Sigmoid colon (tissue), 6 donors: ENCODE measurements at regions not wholly inside any gene's neighbourhood (a gene's known extent, or its start where the extent isn't known, plus 50 kb on each side); places are given as distances from the start of the nearest gene placed in this dataset.
A peak's percentile ranks its signal among the peaks of the same experiment; 100 is the strongest.

Source experiments
- DNase-seq: peaks from one replicate; pipeline ENCODE4 v3.0.0-alpha.2; 2019
- H3K27ac ChIP-seq, 4 donors: fragments of 200-600 bp; sonication (generic); one replicate each; pipeline ENCODE4 v1.5.1; 2016 to 2019; ENCODE audit warnings: mild to moderate bottlenecking in 1 of 4
- H3K27me3 ChIP-seq, 3 donors: fragments of 200-600 bp; sonication (generic); one replicate each; pipeline ENCODE4 v1.5.1; 2019; ENCODE audit warnings: mild to moderate bottlenecking in 1 of 3
- H3K36me3 ChIP-seq, 4 donors: fragments of 200-600 bp; sonication (generic); one replicate each; pipeline ENCODE4 v1.5.1; 2016 to 2019
- H3K4me1 ChIP-seq, 4 donors: fragments of 200-600 bp; sonication (generic); one replicate each; pipeline ENCODE4 v1.5.1; 2017 to 2019
- H3K4me3 ChIP-seq, 4 donors: fragments of 200-600 bp; sonication (generic); one replicate each; pipeline ENCODE4 v1.5.1; 2017 to 2019; ENCODE audit warnings: mild to moderate bottlenecking in 2 of 4, moderate library complexity in 1 of 4
- H3K9me3 ChIP-seq, 4 donors: fragments of 200-600 bp in 3 of 4; sonication (generic) in 3 of 4; one replicate each; pipeline versions ENCODE4 v1.5.1 to v1.6.1; 2013 to 2019
- EP300 ChIP-seq, 4 donors: sonication (generic); formaldehyde crosslinking; IDR thresholded peaks; one replicate each; pipeline ENCODE4 v1.6.1; 2017; ENCODE audit warnings: antibody characterized with exemption in 4 of 4
- POLR2A ChIP-seq, 2 donors: fragments of 450-650 bp; IDR thresholded peaks; one replicate each; pipeline ENCODE4 v1.6.1; 2016; ENCODE audit warnings: antibody characterized with exemption in 2 of 2, mild to moderate bottlenecking in 2 of 2, moderate library complexity in 2 of 2
- POLR2AphosphoS5 ChIP-seq, 4 donors: sonication (generic); formaldehyde crosslinking; IDR thresholded peaks; one replicate each; pipeline ENCODE4 v1.6.1; 2017; ENCODE audit warnings: antibody characterized with exemption in 4 of 4
- WGBS, 2 donors: extraction: QIAGEN DNeasy Blood & Tissue Kit; methylation state at CpG; one replicate each; pipeline ENCODE4 v1.1.7; 2013; 5-methylcytosine and 5-hydroxymethylcytosine counted together
- intact Hi-C: fragments of 100-400 bp; cut with DNase I; formaldehyde crosslinking; loops from one replicate; pipeline ENCODE4 v1.15.1; 2023
- TF ChIP-seq, protein P1 (sequence below), 4 experiments: fragments of 450-650 bp in 3 of 4; fragments of 200-600 bp in 1 of 4; IDR thresholded peaks; one replicate each; pipeline ENCODE4 v1.5.1; 2016 to 2019; ENCODE audit warnings: antibody characterized with exemption in 4 of 4, mild to moderate bottlenecking in 3 of 4, moderate library complexity in 2 of 4
- donor health status: healthy with polysubstance abuse.
- donor health status: healthy.

DNA sequence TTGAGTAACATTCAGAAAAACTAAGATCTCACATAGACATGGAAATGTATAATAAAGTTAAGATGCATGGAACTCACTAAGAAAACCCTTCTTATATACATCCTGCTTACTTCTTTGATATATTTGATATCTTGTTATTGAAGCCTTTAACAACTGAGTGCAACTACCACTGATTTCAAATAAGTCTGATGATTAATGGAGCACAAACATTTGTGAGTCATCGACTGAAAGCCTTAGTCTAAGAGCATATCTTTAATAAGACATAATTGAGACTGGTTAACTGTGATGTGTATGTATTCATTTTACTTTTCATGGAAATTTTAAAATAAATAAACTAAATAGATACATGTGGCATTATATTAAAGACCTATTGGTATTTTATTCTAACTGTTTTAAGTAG lies 740.5 kb downstream of the EPHA3 start:
- Histone ChIP-seq H3K36me3 (no peaks in the 10 kb centered on the region), H3K27ac (no peak overlapping the region), H3K27me3 (no peaks in the 10 kb centered on the region), H3K9me3 (no peaks in the 10 kb centered on the region), H3K4me1 (no peaks in the 10 kb centered on the region), H3K4me3 (no peak overlapping the region)
- intact Hi-C loops: no loop called here
- DNase-seq: no peak
- 77 to 84% methylated on average over 1 of the region's 1 CpG for WGBS, 2 donors
- TF ChIP-seq POLR2AphosphoS5 (IDR thresholded peaks at IDR 0.05) (no peak), EP300 (IDR thresholded peaks at IDR 0.05) (no peak), POLR2A (IDR thresholded peaks at IDR 0.05) (no peak)
- TF ChIP-seq, protein P1, sequence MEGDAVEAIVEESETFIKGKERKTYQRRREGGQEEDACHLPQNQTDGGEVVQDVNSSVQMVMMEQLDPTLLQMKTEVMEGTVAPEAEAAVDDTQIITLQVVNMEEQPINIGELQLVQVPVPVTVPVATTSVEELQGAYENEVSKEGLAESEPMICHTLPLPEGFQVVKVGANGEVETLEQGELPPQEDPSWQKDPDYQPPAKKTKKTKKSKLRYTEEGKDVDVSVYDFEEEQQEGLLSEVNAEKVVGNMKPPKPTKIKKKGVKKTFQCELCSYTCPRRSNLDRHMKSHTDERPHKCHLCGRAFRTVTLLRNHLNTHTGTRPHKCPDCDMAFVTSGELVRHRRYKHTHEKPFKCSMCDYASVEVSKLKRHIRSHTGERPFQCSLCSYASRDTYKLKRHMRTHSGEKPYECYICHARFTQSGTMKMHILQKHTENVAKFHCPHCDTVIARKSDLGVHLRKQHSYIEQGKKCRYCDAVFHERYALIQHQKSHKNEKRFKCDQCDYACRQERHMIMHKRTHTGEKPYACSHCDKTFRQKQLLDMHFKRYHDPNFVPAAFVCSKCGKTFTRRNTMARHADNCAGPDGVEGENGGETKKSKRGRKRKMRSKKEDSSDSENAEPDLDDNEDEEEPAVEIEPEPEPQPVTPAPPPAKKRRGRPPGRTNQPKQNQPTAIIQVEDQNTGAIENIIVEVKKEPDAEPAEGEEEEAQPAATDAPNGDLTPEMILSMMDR (IDR thresholded peaks at IDR 0.05): no peak

DNA sequence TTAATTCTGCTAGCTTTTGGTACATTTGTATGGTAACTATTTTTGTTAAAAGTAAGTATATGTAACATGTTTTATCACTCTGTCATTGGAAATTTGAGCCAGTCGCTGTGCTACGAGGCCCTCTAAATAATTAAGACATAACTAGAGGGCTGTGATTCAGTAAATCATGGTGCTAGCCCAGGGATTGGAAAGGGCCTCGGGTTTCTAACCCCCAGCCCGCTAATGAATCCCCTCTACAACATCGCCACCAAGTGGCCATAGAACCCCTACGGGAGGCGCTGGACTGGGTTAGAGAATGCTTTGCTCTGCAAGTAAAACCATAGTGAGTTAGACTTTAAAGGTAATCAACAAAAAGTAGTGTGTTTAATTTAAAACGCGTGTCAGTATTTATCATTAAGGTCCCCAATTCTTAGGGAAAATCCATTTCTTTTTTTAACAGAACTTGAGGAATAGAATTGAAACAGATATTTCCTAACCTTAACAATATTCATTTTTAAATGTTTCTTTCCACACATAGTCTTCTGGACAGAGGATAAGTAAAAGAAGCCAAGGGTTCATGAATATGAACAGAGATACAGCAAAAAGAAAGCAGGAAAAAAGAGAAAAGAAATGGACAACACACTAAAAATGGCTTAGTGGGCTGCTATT lies 744.7 kb downstream of the EPHA3 start:
- no peak overlapping the region for H3K4me3 ChIP-seq
- WGBS, 2 donors: 28 to 30% methylated on average over 9 of the region's 9 CpGs
- no peaks in the 10 kb centered on the region for H3K4me1 ChIP-seq
- intact Hi-C loops: no loop called here
- H3K9me3 ChIP-seq: no peaks in the 10 kb centered on the region
- TF ChIP-seq, protein P1 (IDR thresholded peaks at IDR 0.05): peak in 1 of 4 experiments; percentile 17
- TF ChIP-seq POLR2AphosphoS5 (IDR thresholded peaks at IDR 0.05): no peak
- DNase-seq: no peak
- no peaks in the 10 kb centered on the region for H3K27me3 ChIP-seq
- H3K27ac ChIP-seq: no peak overlapping the region
- no peaks in the 10 kb centered on the region for H3K36me3 ChIP-seq

DNA sequence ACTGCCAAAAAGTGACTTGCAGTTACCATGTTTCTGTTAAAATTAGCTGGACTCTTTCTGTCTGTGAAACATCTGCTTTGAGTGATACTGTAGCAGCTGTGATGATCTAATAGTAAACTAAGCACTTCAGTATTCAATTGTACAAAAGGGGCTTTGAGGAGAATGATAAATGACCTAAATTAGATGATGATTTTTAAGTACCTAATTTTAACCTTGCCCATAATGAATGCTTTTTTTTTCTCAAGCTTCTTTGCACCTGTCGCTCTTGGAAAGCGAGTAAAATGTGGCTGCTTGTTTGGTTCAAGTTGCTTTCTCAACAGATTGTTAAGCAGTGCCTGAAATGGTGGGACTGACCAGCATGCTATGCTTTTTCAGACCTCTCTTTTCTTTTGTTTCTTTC lies 752.3 kb downstream of the EPHA3 start:
- 87 to 88% methylated on average over 2 of the region's 2 CpGs for WGBS, 2 donors
- no peaks in the 10 kb centered on the region for H3K27me3 ChIP-seq
- no peak for DNase-seq
- H3K36me3 ChIP-seq: no peaks in the 10 kb centered on the region
- intact Hi-C loops: no loop called here
- no peaks in the 10 kb centered on the region for H3K4me1 ChIP-seq
- no peaks in the 10 kb centered on the region for H3K9me3 ChIP-seq
- TF ChIP-seq POLR2A (IDR thresholded peaks at IDR 0.05) (no peak), POLR2AphosphoS5 (IDR thresholded peaks at IDR 0.05) (no peak), EP300 (IDR thresholded peaks at IDR 0.05) (no peak)
- TF ChIP-seq, protein P1 (IDR thresholded peaks at IDR 0.05): no peak
- H3K27ac ChIP-seq: no peak overlapping the region
- H3K4me3 ChIP-seq: no peak overlapping the region

DNA sequence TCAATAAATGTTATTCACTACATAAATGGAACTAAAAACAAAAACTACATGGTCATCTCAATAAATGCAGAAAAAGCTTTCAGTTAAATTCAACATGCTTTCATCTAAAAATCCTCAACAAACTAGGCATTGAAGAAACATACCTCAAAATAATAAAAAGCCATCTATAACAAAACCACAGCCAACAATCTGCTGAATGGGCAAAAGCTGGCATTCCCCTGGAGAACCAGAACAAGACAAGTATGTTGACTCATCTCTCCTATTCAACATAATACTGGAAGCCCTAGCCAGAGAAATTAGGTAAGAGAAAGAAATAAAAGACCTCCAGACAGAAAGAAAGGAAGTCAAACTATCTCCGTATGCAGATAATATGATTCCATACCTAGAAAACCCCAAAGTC lies 759.9 kb downstream of the EPHA3 start:
- no peaks in the 10 kb centered on the region for H3K4me1 ChIP-seq
- H3K9me3 ChIP-seq: no peaks in the 10 kb centered on the region
- H3K27ac ChIP-seq: no peak overlapping the region
- TF ChIP-seq, protein P1 (IDR thresholded peaks at IDR 0.05): no peak
- TF ChIP-seq POLR2A (IDR thresholded peaks at IDR 0.05): no peak
- no peak for TF ChIP-seq EP300 (IDR thresholded peaks at IDR 0.05)
- no peak for TF ChIP-seq POLR2AphosphoS5 (IDR thresholded peaks at IDR 0.05)
- no peaks in the 10 kb centered on the region for H3K27me3 ChIP-seq
- DNase-seq: no peak
- 90 to 91% methylated on average over 1 of the region's 1 CpG for WGBS, 2 donors
- intact Hi-C loops: no loop called here
- no peaks in the 10 kb centered on the region for H3K36me3 ChIP-seq
- H3K4me3 ChIP-seq: no peak overlapping the region

DNA sequence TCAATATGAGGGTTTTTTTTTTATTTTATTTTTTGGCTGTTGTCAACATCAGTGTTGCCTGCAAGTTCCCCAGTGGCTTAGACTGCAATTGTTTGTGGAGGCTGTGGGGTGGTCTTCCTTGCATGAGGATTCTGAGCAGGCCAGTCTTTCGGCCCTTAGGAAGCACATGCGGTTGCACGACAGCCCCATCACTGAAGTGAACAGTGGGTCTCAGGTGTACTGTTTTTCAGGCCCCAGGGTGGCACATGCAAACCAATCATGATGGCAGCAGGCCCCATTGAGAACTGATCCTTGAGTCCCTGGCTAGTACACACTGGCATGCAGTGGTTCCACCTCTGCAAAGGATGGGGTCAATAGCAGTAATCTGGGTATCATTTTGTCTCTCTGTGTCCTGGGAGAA lies 768.7 kb downstream of the EPHA3 start:
- 94 to 95% methylated on average over 3 of the region's 3 CpGs for WGBS, 2 donors
- no peak overlapping the region for H3K4me3 ChIP-seq
- H3K9me3 ChIP-seq: no peaks in the 10 kb centered on the region
- no peak overlapping the region for H3K27ac ChIP-seq
- no peak for DNase-seq
- intact Hi-C loops: no loop called here
- no peaks in the 10 kb centered on the region for H3K27me3 ChIP-seq
- TF ChIP-seq POLR2AphosphoS5 (IDR thresholded peaks at IDR 0.05) (no peak), POLR2A (IDR thresholded peaks at IDR 0.05) (no peak), EP300 (IDR thresholded peaks at IDR 0.05) (no peak)
- TF ChIP-seq, protein P1 (IDR thresholded peaks at IDR 0.05): no peak
- no peaks in the 10 kb centered on the region for H3K36me3 ChIP-seq
- H3K4me1 ChIP-seq: no peaks in the 10 kb centered on the region
